H9 (cell line): ENCODE measurements at regions not wholly inside any gene's neighbourhood (a gene's known extent, or its start where the extent isn't known, plus 50 kb on each side); places are given as distances from the start of the nearest gene placed in this dataset.

Experiments
- DNase-seq: peaks from one replicate; pipeline ENCODE4 v3.0.0-alpha.2; 2017
- H2AFZ ChIP-seq: one replicate; pipeline ENCODE4 v1.6.1; 2013; ENCODE audit warnings: mild to moderate bottlenecking, low read length, control low read depth, moderate library complexity
- H2AK5ac ChIP-seq: 2 replicates; pipeline ENCODE4 v1.6.1; 2013; ENCODE audit warnings: low read length, control low read depth, mixed read lengths; ENCODE audit not compliant: insufficient read length
- H2BK120ac ChIP-seq: one replicate; pipeline ENCODE4 v1.6.1; 2013; ENCODE audit warnings: low read depth, mild to moderate bottlenecking, low read length, control low read depth, inconsistent platforms; ENCODE audit not compliant: poor library complexity, severe bottlenecking
- H2BK12ac ChIP-seq: 2 replicates; pipeline ENCODE4 v1.6.1; 2013; ENCODE audit warnings: low read length, control low read depth, mixed read lengths, low read depth; ENCODE audit not compliant: insufficient read length
- H2BK15ac ChIP-seq: 2 replicates; pipeline ENCODE4 v1.6.1; 2013; ENCODE audit warnings: low read depth, low read length, control low read depth
- H2BK20ac ChIP-seq: one replicate; pipeline ENCODE4 v1.6.1; 2013; ENCODE audit warnings: low read depth, mild to moderate bottlenecking, low read length, control low read depth, inconsistent platforms; ENCODE audit not compliant: poor library complexity, severe bottlenecking
- H2BK5ac ChIP-seq: 2 replicates; pipeline ENCODE4 v1.6.1; 2013; ENCODE audit warnings: low read length, control low read depth, mixed read lengths; ENCODE audit not compliant: insufficient read length
- H3K14ac ChIP-seq: 2 replicates; pipeline ENCODE4 v1.6.1; 2013; ENCODE audit warnings: low read length, control low read depth; ENCODE audit not compliant: insufficient read depth
- H3K18ac ChIP-seq: 2 replicates; pipeline ENCODE4 v1.6.1; 2013; ENCODE audit warnings: low read depth, mild to moderate bottlenecking, mixed read lengths, low read length, control low read depth; ENCODE audit not compliant: insufficient read length
- H3K23ac ChIP-seq: 2 replicates; pipeline ENCODE4 v1.6.1; 2013; ENCODE audit warnings: low read length, control low read depth, mixed read lengths, low read depth; ENCODE audit not compliant: insufficient read length
- H3K23me2 ChIP-seq: 2 replicates; pipeline ENCODE4 v1.6.1; 2013; ENCODE audit warnings: low read depth, mild to moderate bottlenecking, mixed read lengths, low read length, control low read depth; ENCODE audit not compliant: insufficient read length, poor library complexity, severe bottlenecking
- H3K27ac ChIP-seq: 2 replicates; pipeline ENCODE4 v1.5.1; 2013; ENCODE audit warnings: low read length, control low read depth, mixed read lengths, low read depth; ENCODE audit not compliant: insufficient read length
- H3K27me3 ChIP-seq: 2 replicates; pipeline ENCODE4 v1.6.1; 2013; ENCODE audit warnings: low read length, control low read depth, inconsistent platforms; ENCODE audit not compliant: insufficient read depth
- H3K4ac ChIP-seq: 2 replicates; pipeline ENCODE4 v1.6.1; 2013; ENCODE audit warnings: low read depth, mild to moderate bottlenecking, control low read depth, inconsistent platforms, low read length, moderate library complexity
- H3K4me1 ChIP-seq: 2 replicates; pipeline ENCODE4 v1.6.1; 2013; ENCODE audit warnings: low read length, control low read depth, inconsistent platforms; ENCODE audit not compliant: insufficient read depth
- H3K4me2 ChIP-seq: 2 replicates; pipeline ENCODE4 v1.6.1; 2013; ENCODE audit warnings: low read length, control low read depth, mixed read lengths; ENCODE audit not compliant: insufficient read length, insufficient read depth
- H3K56ac ChIP-seq: 2 replicates; pipeline ENCODE4 v1.6.1; 2013; ENCODE audit warnings: low read depth, mild to moderate bottlenecking, mixed read lengths, low read length, control low read depth; ENCODE audit not compliant: insufficient read length
- H3K79me1 ChIP-seq: 2 replicates; pipeline ENCODE4 v1.6.1; 2013; ENCODE audit warnings: low read depth, mild to moderate bottlenecking, moderate library complexity, low read length, control low read depth, inconsistent platforms; ENCODE audit not compliant: insufficient read depth, poor library complexity, severe bottlenecking
- H3K79me2 ChIP-seq: 2 replicates; pipeline ENCODE4 v1.6.1; 2013; ENCODE audit warnings: low read length, control low read depth, inconsistent platforms; ENCODE audit not compliant: insufficient read depth
- H3K9ac ChIP-seq: 2 replicates; pipeline ENCODE4 v1.6.1; 2013; ENCODE audit warnings: low read length, control low read depth, mixed read lengths; ENCODE audit not compliant: insufficient read length; ENCODE audit errors: extremely low read depth
- H3K9me3 ChIP-seq: one replicate; pipeline ENCODE4 v1.6.1; 2013; ENCODE audit warnings: low read depth, low read length, inconsistent platforms; ENCODE audit not compliant: control insufficient read depth
- H3T11ph ChIP-seq: one replicate; pipeline ENCODE4 v1.6.1; 2013; ENCODE audit warnings: mild to moderate bottlenecking, low read length, control low read depth, inconsistent platforms
- H4K20me1 ChIP-seq: one replicate; pipeline ENCODE4 v1.6.1; 2013; ENCODE audit not compliant: control insufficient read depth, insufficient read length, insufficient read depth
- H4K5ac ChIP-seq: 2 replicates; pipeline ENCODE4 v1.6.1; 2013; ENCODE audit warnings: low read depth, mild to moderate bottlenecking, mixed read lengths, low read length, control low read depth; ENCODE audit not compliant: insufficient read length
- H4K8ac ChIP-seq: replicated peaks from 2 replicates; pipeline ENCODE4 v1.6.1; 2013; ENCODE audit warnings: low read length, control low read depth, mixed read lengths, low read depth; ENCODE audit not compliant: insufficient read length
- H4K91ac ChIP-seq: 2 replicates; pipeline ENCODE4 v1.6.1; 2013; ENCODE audit warnings: low read depth, mild to moderate bottlenecking, moderate library complexity, mixed read lengths, low read length, control low read depth; ENCODE audit not compliant: insufficient read length
- H3K27ac Mint-ChIP-seq, 3 experiments: 2 replicates in 2 of 3; 3 replicates in 1 of 3; pipeline ENCODE4 v1.8.0; 2020 to 2021; ENCODE audit warnings: mixed read lengths in 3 of 3, mild to moderate bottlenecking in 1 of 3, moderate library complexity in 1 of 3
- H3K27me3 Mint-ChIP-seq: 2 replicates; pipeline ENCODE4 v1.8.0; 2021; ENCODE audit warnings: low read depth, mild to moderate bottlenecking, moderate library complexity, mixed read lengths
- H3K36me3 Mint-ChIP-seq, 3 experiments: 2 replicates in 2 of 3; 3 replicates in 1 of 3; pipeline ENCODE4 v1.8.0; 2020 to 2021; ENCODE audit warnings: low read depth in 3 of 3, mixed read lengths in 3 of 3; ENCODE audit not compliant: insufficient read depth in 1 of 3
- H3K4me1 Mint-ChIP-seq, 2 experiments: 2 replicates each; pipeline ENCODE4 v1.8.0; 2020; ENCODE audit warnings: mixed read lengths in 2 of 2
- H3K4me3 Mint-ChIP-seq, 2 experiments: 2 replicates in 1 of 2; 3 replicates in 1 of 2; pipeline ENCODE4 v1.8.0; 2020 to 2021; ENCODE audit warnings: mild to moderate bottlenecking in 2 of 2, mixed read lengths in 2 of 2, moderate library complexity in 1 of 2
- H3K9me3 Mint-ChIP-seq, 2 experiments: 2 replicates in 1 of 2; 3 replicates in 1 of 2; pipeline ENCODE4 v1.8.0; 2020; ENCODE audit warnings: mild to moderate bottlenecking in 2 of 2, mixed read lengths in 2 of 2, moderate library complexity in 1 of 2
- WGBS: extraction: QIAGEN DNeasy Blood & Tissue Kit; methylation state at CpG from one replicate; pipeline ENCODE4 v1.1.7; 2013; ENCODE audit warnings: missing lambda C conversion rate, low lambda C conversion rate, mixed read lengths; ENCODE audit not compliant: insufficient read length; ENCODE audit errors: extremely low coverage; 5-methylcytosine and 5-hydroxymethylcytosine counted together
- TF ChIP-seq, protein P1 (sequence below): fragments of 200-600 bp; sonication (generic); conservative IDR thresholded peaks from 3 replicates; pipeline ENCODE4 v1.8.0; 2021; ENCODE audit warnings: antibody characterized with exemption, mild to moderate bottlenecking

GRCh38 chr13:75224053-75224742 lies 257.8 kb downstream of the TBC1D4 start:
- Histone ChIP-seq H2AFZ (no peak overlapping the region), H3K79me1 (no peaks in the 10 kb centered on the region), H3K56ac (no peak overlapping the region), H2BK12ac (no peak overlapping the region), H3K4me2 (no peak overlapping the region), H3K23ac (no peak overlapping the region), H2BK15ac (no peak overlapping the region), H3K9me3 (no peaks in the 10 kb centered on the region), H3K4me1 (no peaks in the 10 kb centered on the region), H3K4ac (no peak overlapping the region), H3K27me3 (no peaks in the 10 kb centered on the region), H2BK120ac (no peak overlapping the region), H4K20me1 (no peaks in the 10 kb centered on the region), H3T11ph (no peak overlapping the region), H3K79me2 (no peaks in the 10 kb centered on the region), H3K14ac (no peak overlapping the region), H3K23me2 (peaks cover 3% of the 10 kb centered on the region), H3K18ac (no peak overlapping the region), H2BK5ac (no peak overlapping the region), H2AK5ac (no peak overlapping the region), H4K8ac (no peak overlapping the region), H4K91ac (no peak overlapping the region), H3K9ac (no peak overlapping the region), H4K5ac (no peak overlapping the region), H2BK20ac (no peak overlapping the region), H3K27ac (no peak overlapping the region)
- Mint-ChIP-seq H3K27me3 (peaks cover 15% of the 10 kb centered on the region), H3K27ac (no peak overlapping the region), H3K4me1 (peaks cover 9 to 10% of the 10 kb centered on the region in 2 experiments), H3K9me3 (no peaks in the 10 kb centered on the region), H3K36me3 (no peaks in the 10 kb centered on the region), H3K4me3 (no peak overlapping the region)
- DNase-seq, result no peak
- TF ChIP-seq, protein P1, sequence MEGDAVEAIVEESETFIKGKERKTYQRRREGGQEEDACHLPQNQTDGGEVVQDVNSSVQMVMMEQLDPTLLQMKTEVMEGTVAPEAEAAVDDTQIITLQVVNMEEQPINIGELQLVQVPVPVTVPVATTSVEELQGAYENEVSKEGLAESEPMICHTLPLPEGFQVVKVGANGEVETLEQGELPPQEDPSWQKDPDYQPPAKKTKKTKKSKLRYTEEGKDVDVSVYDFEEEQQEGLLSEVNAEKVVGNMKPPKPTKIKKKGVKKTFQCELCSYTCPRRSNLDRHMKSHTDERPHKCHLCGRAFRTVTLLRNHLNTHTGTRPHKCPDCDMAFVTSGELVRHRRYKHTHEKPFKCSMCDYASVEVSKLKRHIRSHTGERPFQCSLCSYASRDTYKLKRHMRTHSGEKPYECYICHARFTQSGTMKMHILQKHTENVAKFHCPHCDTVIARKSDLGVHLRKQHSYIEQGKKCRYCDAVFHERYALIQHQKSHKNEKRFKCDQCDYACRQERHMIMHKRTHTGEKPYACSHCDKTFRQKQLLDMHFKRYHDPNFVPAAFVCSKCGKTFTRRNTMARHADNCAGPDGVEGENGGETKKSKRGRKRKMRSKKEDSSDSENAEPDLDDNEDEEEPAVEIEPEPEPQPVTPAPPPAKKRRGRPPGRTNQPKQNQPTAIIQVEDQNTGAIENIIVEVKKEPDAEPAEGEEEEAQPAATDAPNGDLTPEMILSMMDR, result no peak
- WGBS, result no CpG with 5 or more reads among the region's 6 CpGs
